PC-9 (cell line): ENCODE measurements at regions not wholly inside any gene's neighbourhood (a gene's known extent, or its start where the extent isn't known, plus 50 kb on each side); places are given as distances from the start of the nearest gene placed in this dataset. TPM values are rescaled to one million over a fixed set of nuclear protein-coding genes. Genes with fewer than 3 reads are reported as not detected.

ENCODE experiments used
- BruUV-seq: library from RNA; stranded (reverse); fragments of 400-500 nt; replicated peaks from 2 replicates; lab custom pipeline; 2021; lab: Mats Ljungman, UMichigan
- CTCF ChIA-PET: fragments of 300-600 bp; sonication (Branson Sonifier 250); formaldehyde crosslinking; loops from one replicate; lab custom pipeline; 2022; ENCODE audit warnings: antibody characterized with exemption; lab: Charles Lee
- POLR2A ChIA-PET: fragments of 300-600 bp; sonication (Branson Sonifier 250); formaldehyde crosslinking; loops from one replicate; lab custom pipeline; 2022; ENCODE audit warnings: antibody characterized with exemption; ENCODE audit not compliant: unreplicated experiment; lab: Charles Lee
- DNase-seq, 2 experiments: peaks; one replicate each; pipeline versions ENCODE4 v3.0.0 to v3.0.0-alpha.2; 2015 to 2022; ENCODE audit warnings: mixed read lengths in 1 of 2
- H2AFZ ChIP-seq: fragments of 200-600 bp; sonication (generic); 2 replicates; pipeline ENCODE4 v1.8.1; 2017; ENCODE audit warnings: antibody characterized with exemption
- H3F3A ChIP-seq: fragments of 200-600 bp; sonication (generic); 2 replicates; pipeline ENCODE4 v1.8.1; 2017; ENCODE audit warnings: antibody characterized with exemption, mild to moderate bottlenecking, low read depth; ENCODE audit not compliant: insufficient read depth
- H3K27ac ChIP-seq: fragments of 200-600 bp; sonication (generic); 2 replicates; pipeline ENCODE4 v1.6.1; 2016; ENCODE audit warnings: mixed run types
- H3K27me3 ChIP-seq: fragments of 200-600 bp; sonication (generic); 2 replicates; pipeline ENCODE4 v1.6.1; 2016; ENCODE audit warnings: low read depth, mixed run types; ENCODE audit not compliant: insufficient read depth
- H3K36me3 ChIP-seq: fragments of 200-600 bp; sonication (generic); 2 replicates; pipeline ENCODE4 v1.6.1; 2016; ENCODE audit warnings: low read depth, mixed run types
- H3K4me1 ChIP-seq: fragments of 200-600 bp; sonication (generic); replicated peaks from 2 replicates; pipeline ENCODE4 v1.6.1; 2016; ENCODE audit warnings: mixed run types; ENCODE audit not compliant: insufficient read depth
- H3K4me2 ChIP-seq: fragments of 200-600 bp; sonication (generic); 2 replicates; pipeline ENCODE4 v1.6.1; 2017; ENCODE audit warnings: mixed run types
- H3K4me3 ChIP-seq: fragments of 200-600 bp; sonication (generic); 2 replicates; pipeline ENCODE4 v1.6.1; 2016; ENCODE audit warnings: mixed run types
- H3K79me2 ChIP-seq: fragments of 200-600 bp; sonication (generic); 2 replicates; pipeline ENCODE4 v1.6.1; 2017; ENCODE audit warnings: low read depth, mixed run types
- H3K9me2 ChIP-seq: fragments of 200-600 bp; sonication (generic); 2 replicates; pipeline ENCODE4 v1.8.1; 2017; ENCODE audit warnings: mild to moderate bottlenecking; ENCODE audit not compliant: insufficient read depth
- H3K9me3 ChIP-seq: fragments of 200-600 bp; sonication (generic); 2 replicates; pipeline ENCODE4 v1.8.1; 2016; ENCODE audit warnings: low read depth; ENCODE audit not compliant: insufficient read depth
- H4K20me1 ChIP-seq: fragments of 200-600 bp; sonication (generic); 2 replicates; pipeline ENCODE4 v1.8.1; 2017; ENCODE audit not compliant: insufficient read depth
- CTCF ChIP-seq: fragments of 200-600 bp; sonication (generic); conservative IDR thresholded peaks from 2 replicates; pipeline ENCODE4 v1.6.1; 2017; ENCODE audit warnings: mixed run types, antibody characterized with exemption, mild to moderate bottlenecking, moderate library complexity
- EZH2 ChIP-seq: fragments of 200-600 bp; sonication (generic); IDR thresholded peaks from 2 replicates; pipeline ENCODE4 v1.8.0; 2017; ENCODE audit warnings: antibody characterized with exemption, low read depth
- intact Hi-C: fragments of 100-400 bp; cut with micrococcal nuclease; formaldehyde crosslinking; loops from one replicate; pipeline ENCODE4 v1.10.0; 2022; ENCODE audit not compliant: unreplicated experiment
- microRNA-seq: library from miRNA; unstranded; fragments of <30 nt; microRNA quantifications from one replicate; pipeline ENCODE4 v1.2.0, GENCODE V29; 2021; ENCODE audit warnings: borderline number of aligned reads, borderline replicate concordance

- Histone ChIP-seq H3K27me3 (peaks cover 42% of the 10 kb centered on the region), H3K9me2 (no peaks in the 10 kb centered on the region), H3K9me3 (no peaks in the 10 kb centered on the region), H3F3A (peaks cover 4% of the 10 kb centered on the region; the same call in 1 of the 2 replicates), H3K4me3 (no peak overlapping the region), H3K79me2 (no peaks in the 10 kb centered on the region), H3K4me2 (no peak overlapping the region), H2AFZ (no peak overlapping the region), H3K4me1 (peaks cover 9% of the 10 kb centered on the region), H3K27ac (no peak overlapping the region), H4K20me1 (no peaks in the 10 kb centered on the region), H3K36me3 (no peaks in the 10 kb centered on the region)
- no TSS peak for BruUV-seq
- intact Hi-C loops: no loop called here
- ChIA-PET POLR2A (interaction anchor here (0.6 kb wide), 1 partner anchor 226 kb away, joined by 3 read pairs; the partner anchor contains the start of gene COL9A3), CTCF (no interaction called here)
- TF ChIP-seq EZH2 (no peak), CTCF (no peak)
- no peak for DNase-seq
Observed at GRCh38 chr20:62591122-62591468, 51.2 kb upstream of the SLCO4A1 start.

- ChIA-PET POLR2A (interaction anchor here (0.6 kb wide), 1 partner anchor 225 kb away, joined by 3 read pairs; the partner anchor contains the start of gene COL9A3), CTCF (no interaction called here)
- no peaks in the 10 kb centered on the region for H4K20me1 ChIP-seq
- no peaks in the 10 kb centered on the region for H3K36me3 ChIP-seq
- no TSS peak for BruUV-seq
- no peak overlapping the region for H2AFZ ChIP-seq
- peaks cover 46% of the 10 kb centered on the region for H3K27me3 ChIP-seq
- intact Hi-C loops: no loop called here
- H3K4me2 ChIP-seq: no peak overlapping the region
- no peak overlapping the region for H3K4me3 ChIP-seq
- H3K4me1 ChIP-seq: peaks cover 9% of the 10 kb centered on the region
- DNase-seq: no peak
- no peak for TF ChIP-seq EZH2
- no peak for TF ChIP-seq CTCF
- H3K27ac ChIP-seq: no peak overlapping the region
- no peaks in the 10 kb centered on the region for H3K9me3 ChIP-seq
- H3K79me2 ChIP-seq: no peaks in the 10 kb centered on the region
- H3F3A ChIP-seq: peaks cover 4% of the 10 kb centered on the region; the same call in 1 of the 2 replicates
- no peaks in the 10 kb centered on the region for H3K9me2 ChIP-seq
Observed at GRCh38 chr20:62591591-62591990, 50.7 kb upstream of the SLCO4A1 start.

Small RNAs in the stretch of these regions (microRNA-seq; reads per million reads assigned to microRNA genes)
- 8.8 reads per million, percentile 13 among the genes with 10 or more reads in this experiment for gene MIR1-1
- gene MIR133A2: not detected
